Astrocyte (in vitro differentiated cells and primary cell): ENCODE measurements at regions not wholly inside any gene's neighbourhood (a gene's known extent, or its start where the extent isn't known, plus 50 kb on each side); places are given as distances from the start of the nearest gene placed in this dataset.

Experiments
- CTCF ChIP-seq: IDR thresholded peaks from 2 replicates; pipeline ENCODE4 v1.5.1; 2011; ENCODE audit warnings: low read depth, mild to moderate bottlenecking, inconsistent platforms, low read length, moderate library complexity; ENCODE audit not compliant: insufficient read depth
- EZH2 ChIP-seq: IDR thresholded peaks from 2 replicates; pipeline ENCODE4 v1.6.1; 2012; ENCODE audit warnings: mild to moderate bottlenecking, low read length, inconsistent platforms; ENCODE audit not compliant: insufficient read depth

DNA sequence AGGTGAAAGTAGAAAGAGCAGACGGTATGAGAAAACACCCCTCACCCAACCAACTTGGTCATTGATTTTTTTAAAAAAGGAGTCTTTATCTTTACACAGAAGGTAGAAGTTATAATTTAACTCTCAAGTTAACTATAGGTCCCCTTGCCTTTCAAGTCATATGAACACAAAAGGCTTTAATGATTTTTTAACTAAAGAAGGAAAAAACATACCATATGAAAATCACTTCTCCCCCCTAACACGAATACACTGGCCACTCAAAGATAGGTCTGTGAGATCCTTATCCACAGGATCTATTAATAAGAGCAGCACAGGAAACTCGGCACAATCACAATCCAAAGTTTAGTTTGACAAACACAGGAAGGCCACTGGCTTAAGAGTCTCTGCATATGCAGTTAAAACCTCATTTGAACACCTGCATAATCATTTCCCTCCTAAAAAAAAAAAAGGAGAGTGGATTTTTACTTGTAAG, 138.0 kb downstream of the ENC1 start:
- no peak for TF ChIP-seq CTCF
- no peak for TF ChIP-seq EZH2
